ENCODE measurements at regions not wholly inside any gene's neighbourhood (a gene's known extent, or its start where the extent isn't known, plus 50 kb on each side); places are given as distances from the start of the nearest gene placed in this dataset.

DNA sequence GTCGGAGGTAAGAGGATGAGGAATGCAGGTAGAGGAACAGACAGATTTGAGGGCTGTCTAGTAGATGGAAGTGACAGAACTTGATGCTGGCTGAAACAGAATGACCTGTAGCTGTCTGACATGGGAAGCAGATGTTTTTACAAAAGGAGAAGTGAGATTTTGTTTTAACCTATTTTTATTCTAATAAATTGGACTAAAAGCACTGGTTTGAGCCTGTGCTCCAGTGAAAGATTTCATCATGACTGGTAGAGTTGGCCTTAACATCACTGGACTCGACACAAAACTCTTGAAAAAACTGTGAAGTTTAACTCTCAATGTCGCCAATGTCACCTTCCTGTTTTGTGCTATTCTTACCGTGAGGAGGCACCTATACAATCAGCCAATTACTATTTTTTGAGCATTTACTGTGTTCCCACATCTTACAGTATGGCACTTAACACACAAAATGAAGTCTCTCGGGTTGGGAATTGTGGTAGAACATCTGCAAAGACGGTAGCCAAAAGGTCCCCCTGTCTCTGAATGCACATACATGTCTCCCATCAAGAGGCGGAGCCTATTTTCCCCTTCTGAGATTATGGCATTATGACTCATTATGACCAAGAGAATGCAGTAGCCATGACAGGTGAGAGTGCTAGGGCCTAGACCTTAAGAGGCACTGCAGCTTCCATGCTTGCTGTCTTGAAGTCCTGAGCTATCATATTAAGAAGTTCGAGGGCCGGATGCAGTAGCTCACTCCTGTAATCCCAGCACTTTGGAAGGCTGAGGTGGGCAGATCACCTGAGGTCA, 93.2 kb downstream of the FOXF2 start:
- no peak for DNase-seq

DNA sequence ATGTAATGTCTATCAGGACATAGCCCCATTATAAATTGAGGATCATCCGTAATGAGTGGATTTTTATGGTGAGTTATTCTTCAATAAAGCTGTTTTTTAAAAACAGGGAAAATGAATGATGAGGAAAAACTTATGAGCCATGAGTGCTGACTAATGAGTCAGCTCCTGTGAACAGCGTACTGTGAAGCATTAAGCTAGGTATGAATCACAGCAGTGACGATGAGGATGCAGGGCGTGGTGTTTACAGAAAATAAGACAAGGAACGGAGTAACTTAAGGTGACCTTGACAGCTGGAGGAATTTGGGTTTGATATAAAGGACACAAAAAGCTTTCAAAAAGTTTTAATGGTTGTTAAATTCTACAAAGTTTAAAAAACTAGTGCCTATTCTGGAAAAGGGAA, 96.3 kb downstream of the FOXF2 start:
- peak in 1 of 3 donors; percentile 38 for DNase-seq

GRCh38 chr6:1486387-1486786, 97.0 kb downstream of the FOXF2 start:
- DNase-seq, result no peak

DNA sequence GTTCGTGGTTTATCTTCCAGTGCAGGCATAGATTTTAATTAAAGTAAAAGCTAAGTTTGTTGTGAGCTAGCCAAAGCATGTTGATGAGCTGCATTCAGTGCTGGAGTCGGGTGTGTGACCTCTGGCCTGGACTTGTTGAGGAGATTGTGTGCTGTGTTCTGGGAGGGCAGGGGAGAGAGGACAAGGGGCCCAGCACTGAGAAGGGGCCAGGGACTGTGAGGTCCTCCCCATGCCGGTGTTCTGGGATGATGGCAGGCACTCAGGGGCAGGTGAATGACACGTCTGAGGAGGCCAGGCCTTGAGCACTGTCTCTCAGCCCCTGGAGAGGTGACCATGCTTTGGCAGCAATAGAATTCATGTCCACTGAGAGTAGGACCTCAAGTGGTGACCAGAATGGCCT, 97.9 kb downstream of the FOXF2 start:
- no peak for DNase-seq

- DNase-seq, result no peak
These were observed 101.6 kb downstream of the FOXF2 start for GRCh38 chr6:1491025-1491424.

DNA sequence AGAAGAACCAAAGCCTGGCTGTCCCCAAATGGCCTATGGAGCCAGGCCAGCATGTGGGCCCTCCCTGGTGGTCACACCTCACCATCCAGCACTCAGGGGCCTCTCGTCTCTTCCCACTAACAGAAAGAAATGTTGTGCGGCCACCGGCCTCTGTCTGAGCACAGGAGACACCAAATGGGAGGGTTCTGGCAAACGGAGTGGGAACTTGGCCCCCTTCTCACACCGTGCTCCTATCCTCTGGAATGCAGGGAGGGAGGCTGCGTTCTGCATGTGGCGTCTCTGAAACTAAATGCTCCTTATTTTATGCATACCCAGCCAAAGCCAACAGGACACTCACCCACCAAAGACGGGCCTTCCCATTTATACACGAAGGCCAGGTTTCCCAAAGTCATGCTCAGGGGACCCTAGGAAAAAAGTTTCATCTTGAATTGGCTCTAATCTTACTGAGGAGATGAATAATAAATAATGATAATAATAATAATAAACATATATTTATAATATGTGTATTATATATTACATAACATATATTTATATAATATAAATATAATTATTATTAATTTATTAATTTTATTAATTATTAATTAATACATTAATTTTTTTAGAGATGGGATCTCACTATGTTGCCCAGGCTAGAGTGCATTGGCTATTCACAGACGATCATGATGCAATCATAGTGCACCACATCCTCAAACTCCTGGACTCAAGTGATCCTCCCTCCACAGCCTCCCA, 102.4 kb downstream of the FOXF2 start:
- DNase-seq, result peak in 1 of 3 donors; percentile 61

DNA sequence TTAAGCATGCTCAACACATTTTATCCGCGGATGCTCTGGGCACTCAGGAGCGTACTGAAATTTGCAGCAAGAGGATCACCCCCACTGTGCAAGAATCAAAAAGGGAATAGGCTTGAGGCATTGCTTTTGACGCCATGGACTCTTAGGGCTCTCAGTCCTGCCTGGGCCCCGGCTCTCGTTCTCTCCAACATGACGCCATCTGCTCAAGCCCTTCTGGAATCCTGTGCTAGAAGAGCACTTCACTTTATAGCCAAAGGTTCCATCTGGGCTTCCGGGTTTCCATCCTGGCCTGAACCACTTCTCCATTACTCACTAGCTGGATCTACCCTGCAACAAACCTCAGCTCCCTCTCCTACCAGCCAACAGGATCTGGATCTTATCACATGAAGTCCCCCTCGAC, 105.3 kb downstream of the FOXF2 start:
- no peak for DNase-seq

DNA sequence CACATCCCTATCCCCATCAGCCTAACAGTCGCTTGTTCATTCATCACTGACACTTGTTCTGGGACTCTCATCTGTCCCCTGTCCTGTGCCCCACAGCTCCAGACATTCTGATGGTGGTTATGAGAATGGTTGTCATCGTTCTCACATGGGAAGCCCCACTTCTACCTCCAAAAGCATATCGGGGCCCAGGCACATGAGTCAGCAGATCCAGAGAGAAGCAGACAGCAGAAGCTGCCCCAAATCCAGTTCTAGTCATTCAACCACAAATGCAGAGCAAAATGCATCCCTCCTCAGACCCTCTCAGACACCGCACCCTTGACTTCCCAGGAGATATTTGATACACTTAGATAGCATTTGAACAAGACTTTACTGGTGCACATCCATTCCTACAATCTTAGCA, 106.0 kb downstream of the FOXF2 start:
- DNase-seq, result no peak

GRCh38 chr6:1496092-1496491, 106.7 kb downstream of the FOXF2 start:
- no peak for DNase-seq

DNA sequence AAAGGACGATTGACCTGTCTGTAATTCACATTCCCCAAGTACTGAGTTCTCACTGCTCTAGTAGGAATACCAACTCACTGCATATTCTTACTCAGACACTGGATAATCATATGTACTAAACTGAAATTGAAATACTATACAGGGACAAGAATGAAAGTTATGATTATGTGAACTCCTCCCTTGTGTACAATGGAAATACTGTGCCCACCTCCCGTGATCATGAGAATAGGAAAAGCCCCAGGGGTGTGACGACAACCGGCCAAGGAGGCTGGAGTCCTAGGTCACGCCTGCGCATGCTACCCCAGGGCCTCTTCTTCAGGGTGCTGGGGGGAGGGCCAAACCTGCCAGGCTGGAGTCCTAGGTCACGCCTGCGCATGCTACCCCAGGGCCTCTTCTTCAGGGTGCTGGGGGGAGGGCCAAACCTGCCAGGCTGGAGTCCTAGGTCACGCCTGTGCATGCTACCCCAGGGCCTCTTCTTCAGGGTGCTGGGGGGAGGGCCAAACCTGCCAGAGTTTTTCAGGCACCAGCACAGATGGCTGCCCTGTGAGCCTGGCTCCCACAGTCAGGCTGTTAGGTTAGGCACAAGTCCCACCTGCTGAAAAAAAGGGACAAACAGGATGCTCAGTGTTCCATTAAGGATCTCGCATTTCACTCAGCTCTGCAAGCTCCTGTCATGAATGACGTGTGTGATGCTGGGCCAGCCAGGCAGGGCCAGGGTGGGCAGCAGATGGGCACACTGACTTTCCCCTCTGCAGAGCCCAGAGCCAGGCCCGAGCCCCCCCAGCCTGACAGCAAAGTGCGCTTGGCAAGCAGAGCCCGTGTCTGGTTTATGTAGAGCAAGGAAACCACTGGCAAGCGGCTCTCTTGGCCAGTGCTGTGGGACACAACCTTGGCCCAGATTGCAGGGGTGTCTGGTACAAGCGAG, 107.7 kb downstream of the FOXF2 start:
- DNase-seq, result peak in 1 of 3 donors; percentile 45

DNA sequence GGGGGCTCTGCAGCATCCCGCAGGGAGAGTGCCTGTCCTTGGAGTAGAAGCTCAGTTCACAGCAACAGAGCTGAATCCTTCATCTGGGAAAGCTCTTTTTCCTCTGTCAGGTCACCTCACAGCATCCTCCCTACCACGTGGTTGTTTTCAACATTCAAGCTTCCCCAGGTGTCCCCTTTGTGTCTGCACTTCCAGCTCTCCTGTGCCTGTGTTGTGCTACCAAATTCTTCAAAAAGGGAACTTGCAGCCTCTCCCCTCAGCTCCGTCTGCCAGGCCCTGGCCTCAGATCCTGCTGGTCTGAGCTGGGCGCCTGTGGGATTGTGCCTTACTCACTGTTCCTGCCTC, 108.4 kb downstream of the FOXF2 start:
- DNase-seq, result peak in 1 of 3 donors; percentile 32

DNA sequence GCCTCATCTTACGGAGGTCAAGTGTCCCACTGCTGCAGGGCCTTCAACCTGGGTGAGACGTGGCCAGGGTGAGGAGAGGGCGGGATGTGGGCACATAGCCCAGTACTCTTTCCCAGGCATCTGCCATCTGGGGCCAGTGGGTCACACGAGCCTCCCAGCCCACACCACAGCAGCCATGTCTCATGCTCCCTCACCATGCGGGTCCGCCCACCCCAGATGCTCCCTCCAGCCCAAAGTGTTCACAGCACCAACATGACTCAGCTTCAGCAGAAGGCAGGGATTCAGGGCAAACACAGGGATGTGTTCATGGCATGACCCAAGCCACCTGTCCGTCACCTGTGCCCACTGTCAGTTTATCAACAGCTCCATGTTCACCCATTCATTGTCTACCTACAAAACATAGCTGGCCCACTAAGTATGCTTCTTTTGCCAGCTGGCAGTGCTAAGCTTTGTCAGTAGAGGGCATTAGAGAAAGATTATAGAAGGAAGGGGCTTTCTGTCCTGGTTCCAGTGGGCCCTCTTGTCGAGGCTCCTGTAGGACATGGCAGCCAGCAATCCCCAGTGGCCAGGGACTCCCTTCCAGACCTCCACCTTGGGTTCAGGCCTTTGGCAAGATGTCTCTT, 109.2 kb downstream of the FOXF2 start:
- DNase-seq, result no peak

GRCh38 chr6:1499777-1500176, 109.9 kb upstream of the FOXC1 start:
- DNase-seq, result peak; percentile 46 to 90 (median 79)

GRCh38 chr6:1500913-1501312, 108.8 kb upstream of the FOXC1 start:
- no peak for DNase-seq

GRCh38 chr6:1502041-1502440, 107.7 kb upstream of the FOXC1 start:
- DNase-seq, result no peak

GRCh38 chr6:1503811-1504210, 105.9 kb upstream of the FOXC1 start:
- DNase-seq, result no peak

- DNase-seq, result no peak
These were observed 105.2 kb upstream of the FOXC1 start for GRCh38 chr6:1504465-1504864.

- no peak for DNase-seq
These were observed 102.5 kb upstream of the FOXC1 start for GRCh38 chr6:1507251-1507650.

DNA sequence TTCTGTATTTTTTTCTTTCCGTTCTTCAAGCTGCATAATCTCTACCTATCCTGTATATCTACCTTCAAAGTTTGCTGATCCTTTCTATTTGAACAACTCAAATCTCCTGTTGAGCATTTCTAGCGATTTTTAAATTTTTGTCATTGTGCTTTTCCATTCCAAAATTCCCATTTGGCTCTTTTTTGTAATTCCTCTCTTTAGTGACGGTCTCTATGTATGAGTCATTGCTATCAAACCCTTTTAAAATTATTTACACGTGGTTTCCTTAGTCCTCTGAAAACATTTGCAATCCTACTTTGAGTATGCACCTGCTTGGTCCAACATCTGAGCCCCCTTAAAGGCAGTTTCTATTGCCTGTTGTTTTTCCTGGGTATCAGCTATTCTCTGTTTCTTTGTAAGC, 100.5 kb upstream of the FOXC1 start:
- DNase-seq, result no peak

DNA sequence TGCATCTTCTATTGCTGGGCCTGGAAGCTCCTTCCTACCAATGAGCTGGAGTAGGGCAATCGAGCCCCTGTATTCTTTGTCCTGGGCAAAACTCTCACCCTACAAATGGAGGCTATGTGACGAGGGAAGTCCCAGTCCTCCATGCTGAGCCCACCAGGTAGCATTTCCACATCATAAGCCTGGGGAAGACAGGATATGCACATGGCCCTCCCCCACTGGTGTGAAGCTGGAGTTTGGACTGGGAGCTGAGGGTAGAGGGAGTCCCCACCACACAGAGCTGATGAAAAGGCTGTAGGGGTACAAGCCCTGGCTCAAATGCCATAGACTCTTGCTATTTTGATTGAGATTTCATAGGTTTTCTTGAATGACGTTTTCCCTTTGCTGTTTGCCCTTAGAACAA, 99.5 kb upstream of the FOXC1 start:
- DNase-seq, result no peak

- no peak for DNase-seq
These were observed 96.4 kb upstream of the FOXC1 start for GRCh38 chr6:1513215-1513780.

DNA sequence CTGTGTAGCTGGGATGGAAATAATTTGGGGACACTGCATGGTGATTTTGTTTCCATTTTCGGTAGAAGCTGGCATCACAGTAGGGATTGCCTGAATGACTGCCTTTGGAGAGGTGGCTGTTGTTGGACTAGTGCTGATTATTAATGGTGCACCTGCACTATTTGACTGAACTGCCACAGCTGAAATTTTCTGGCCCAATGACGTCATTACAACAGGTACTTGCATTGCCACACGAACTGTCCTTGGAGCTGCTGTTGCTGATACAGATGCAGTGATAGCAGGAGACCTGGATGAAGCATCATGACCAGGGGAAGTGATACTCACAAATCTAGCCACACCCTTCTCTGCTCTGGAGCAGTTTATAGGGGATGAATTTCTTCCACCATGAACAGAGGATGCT, 95.6 kb upstream of the FOXC1 start:
- DNase-seq, result no peak

Measured in muscle of back (tissue), 3 donors.